Activated T-helper 2 cell treated with anti-CD3 and anti-CD28 coated beads, Interferon-gamma antibody, Interleukin-2, Interleukin-4, amounts not matched to agents 10 μg/mL and 5 μg/mL and 100 μg/mL, durations not matched to agents 14 hours and 24 hours and 36 hours (primary cell): ENCODE measurements at regions not wholly inside any gene's neighbourhood (a gene's known extent, or its start where the extent isn't known, plus 50 kb on each side); places are given as distances from the start of the nearest gene placed in this dataset.

Experiments
- DNase-seq: peaks from one replicate; pipeline ENCODE4 v3.0.0; 2021; ENCODE audit warnings: low spot score
- H3K27ac Mint-ChIP-seq: one replicate; pipeline ENCODE4 v1.8.0; 2021; ENCODE audit warnings: mixed read lengths
- H3K27me3 Mint-ChIP-seq: one replicate; pipeline ENCODE4 v1.8.0; 2021; ENCODE audit warnings: low read depth, mixed read lengths
- H3K36me3 Mint-ChIP-seq: one replicate; pipeline ENCODE4 v1.8.0; 2021; ENCODE audit warnings: low read depth, mixed read lengths
- H3K4me1 Mint-ChIP-seq: one replicate; pipeline ENCODE4 v1.8.0; 2021; ENCODE audit warnings: low read depth, mixed read lengths
- H3K4me3 Mint-ChIP-seq: one replicate; pipeline ENCODE4 v1.8.0; 2021; ENCODE audit warnings: low read depth, mild to moderate bottlenecking, moderate library complexity, mixed read lengths
- H3K9me3 Mint-ChIP-seq: one replicate; pipeline ENCODE4 v1.8.0; 2021; ENCODE audit warnings: mixed read lengths
- intact Hi-C: fragments of 100-400 bp; cut with micrococcal nuclease; formaldehyde crosslinking; loops from one replicate; pipeline ENCODE4 v1.15.1; 2023

DNA sequence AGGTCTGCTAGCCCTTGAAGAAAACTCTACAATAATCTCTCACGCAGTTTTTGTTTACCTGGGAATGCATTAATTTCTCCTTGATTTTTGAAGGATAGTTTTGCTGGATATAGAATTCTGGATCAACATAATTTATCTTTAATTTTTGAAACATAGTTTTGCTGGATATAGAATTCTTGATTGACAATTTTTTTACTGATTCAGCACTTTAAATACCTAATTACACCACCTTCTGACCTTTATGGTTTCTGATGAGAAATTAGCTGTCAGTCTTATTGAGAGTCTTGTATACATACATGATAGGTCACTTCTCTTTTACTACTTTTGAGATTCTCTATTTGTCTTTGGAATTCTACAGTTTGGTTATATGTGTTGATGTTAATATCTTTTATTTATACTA, 741.6 kb downstream of the FGF9 start:
- intact Hi-C loops, result no loop called here
- H3K4me3 Mint-ChIP-seq, result no peak overlapping the region
- no peaks in the 10 kb centered on the region for H3K4me1 Mint-ChIP-seq
- no peak for DNase-seq
- no peak overlapping the region for H3K27ac Mint-ChIP-seq
- no peaks in the 10 kb centered on the region for H3K27me3 Mint-ChIP-seq
- H3K36me3 Mint-ChIP-seq, result no peaks in the 10 kb centered on the region
- peaks cover 48% of the 10 kb centered on the region for H3K9me3 Mint-ChIP-seq

DNA sequence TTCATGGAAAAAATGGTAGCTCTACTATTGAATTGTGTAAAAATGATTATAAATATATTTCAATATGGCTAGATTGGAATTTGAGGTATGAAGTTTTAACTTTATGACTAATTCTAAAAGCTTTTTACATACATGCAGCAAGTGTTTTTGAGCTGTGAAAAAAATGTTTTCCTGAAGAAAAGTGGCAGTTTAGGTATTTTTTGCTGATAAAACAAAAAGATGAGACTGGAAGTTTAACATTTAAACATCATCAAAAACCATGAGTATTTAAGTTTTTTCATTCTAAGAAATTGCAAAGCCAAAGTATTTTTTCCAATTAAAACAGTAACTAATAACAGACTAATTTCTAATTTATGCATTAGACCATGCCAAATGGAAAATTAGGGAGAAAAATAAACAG, 751.1 kb downstream of the FGF9 start:
- Mint-ChIP-seq H3K27me3 (no peaks in the 10 kb centered on the region), H3K9me3 (peaks cover 19% of the 10 kb centered on the region), H3K36me3 (no peaks in the 10 kb centered on the region), H3K27ac (no peak overlapping the region), H3K4me1 (no peaks in the 10 kb centered on the region), H3K4me3 (no peak overlapping the region)
- DNase-seq, result no peak
- intact Hi-C loops, result no loop called here

DNA sequence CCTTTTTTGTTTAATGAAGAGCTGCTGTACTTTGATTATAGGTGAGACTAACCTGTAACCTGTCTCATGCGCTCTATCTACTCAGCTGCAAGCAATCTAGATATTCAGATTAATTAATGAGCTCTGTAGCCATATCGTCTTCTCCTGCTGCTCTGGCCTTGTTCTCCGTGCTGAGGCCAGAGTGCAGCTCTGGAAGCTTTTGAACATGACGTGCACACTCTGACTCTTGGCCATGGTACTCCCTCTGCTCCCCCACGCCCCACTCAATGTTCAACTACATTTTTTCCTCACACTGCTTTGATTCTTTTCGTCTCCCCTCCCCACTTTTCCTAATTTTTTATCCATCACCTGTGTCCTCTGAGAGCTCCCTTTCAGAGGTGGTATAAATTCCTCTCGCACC, 751.8 kb downstream of the FGF9 start:
- no peak overlapping the region for H3K27ac Mint-ChIP-seq
- intact Hi-C loops, result no loop called here
- H3K4me3 Mint-ChIP-seq, result no peak overlapping the region
- H3K9me3 Mint-ChIP-seq, result peaks cover 26% of the 10 kb centered on the region
- no peaks in the 10 kb centered on the region for H3K4me1 Mint-ChIP-seq
- H3K36me3 Mint-ChIP-seq, result no peaks in the 10 kb centered on the region
- no peak for DNase-seq
- no peaks in the 10 kb centered on the region for H3K27me3 Mint-ChIP-seq

- H3K9me3 Mint-ChIP-seq, result peaks cover 26% of the 10 kb centered on the region
- no peaks in the 10 kb centered on the region for H3K27me3 Mint-ChIP-seq
- DNase-seq, result no peak
- intact Hi-C loops, result no loop called here
- no peaks in the 10 kb centered on the region for H3K4me1 Mint-ChIP-seq
- H3K27ac Mint-ChIP-seq, result no peak overlapping the region
- no peak overlapping the region for H3K4me3 Mint-ChIP-seq
- H3K36me3 Mint-ChIP-seq, result no peaks in the 10 kb centered on the region
These were observed 752.4 kb downstream of the FGF9 start for GRCh38 chr13:22423261-22423660.

DNA sequence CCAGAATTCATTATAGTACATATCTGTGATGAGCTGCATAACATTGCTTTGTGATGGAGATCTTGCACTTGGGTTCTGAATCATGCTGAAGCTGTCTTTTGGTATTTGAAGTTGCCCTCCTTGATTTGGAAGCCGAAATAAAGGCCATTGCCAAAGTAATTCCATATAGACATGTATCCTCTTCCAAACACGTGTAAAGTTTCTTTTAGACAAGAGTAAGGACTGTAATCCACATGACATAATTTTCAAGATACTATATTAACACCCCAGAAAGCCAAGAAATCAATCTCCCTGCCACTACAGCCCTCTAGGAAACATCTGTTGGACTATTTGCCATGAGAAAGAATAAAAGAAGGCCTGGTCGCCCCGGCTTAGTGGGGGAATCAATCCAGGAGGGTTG, 754.2 kb downstream of the FGF9 start:
- no peaks in the 10 kb centered on the region for H3K4me1 Mint-ChIP-seq
- no peaks in the 10 kb centered on the region for H3K27me3 Mint-ChIP-seq
- no peak overlapping the region for H3K27ac Mint-ChIP-seq
- H3K36me3 Mint-ChIP-seq, result no peaks in the 10 kb centered on the region
- H3K4me3 Mint-ChIP-seq, result no peak overlapping the region
- intact Hi-C loops, result no loop called here
- peaks cover 21% of the 10 kb centered on the region for H3K9me3 Mint-ChIP-seq
- DNase-seq, result no peak

DNA sequence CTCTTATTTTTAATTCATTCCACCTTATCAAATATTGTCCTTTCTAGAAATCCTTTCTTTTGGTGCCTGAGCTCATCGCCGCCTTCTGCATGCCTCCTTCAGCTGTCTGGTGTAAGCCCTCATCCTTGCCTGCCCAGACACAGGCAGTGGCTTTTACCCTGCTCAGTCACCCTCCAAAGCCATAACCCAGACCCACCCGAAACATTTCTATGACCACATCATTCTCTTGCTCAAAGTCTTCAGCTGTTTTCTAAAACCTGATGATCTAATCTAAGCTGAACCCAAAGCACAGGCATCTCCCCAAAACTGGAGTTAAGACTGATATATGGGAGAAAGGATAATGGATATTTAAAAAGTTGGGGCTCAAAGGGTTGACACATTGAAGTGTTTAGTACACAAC, 753.7 kb upstream of the SGCG start:
- Mint-ChIP-seq H3K4me3 (no peak overlapping the region), H3K9me3 (peaks cover 20% of the 10 kb centered on the region), H3K36me3 (no peaks in the 10 kb centered on the region), H3K27me3 (no peaks in the 10 kb centered on the region), H3K27ac (no peak overlapping the region), H3K4me1 (no peaks in the 10 kb centered on the region)
- intact Hi-C loops, result no loop called here
- DNase-seq, result no peak

DNA sequence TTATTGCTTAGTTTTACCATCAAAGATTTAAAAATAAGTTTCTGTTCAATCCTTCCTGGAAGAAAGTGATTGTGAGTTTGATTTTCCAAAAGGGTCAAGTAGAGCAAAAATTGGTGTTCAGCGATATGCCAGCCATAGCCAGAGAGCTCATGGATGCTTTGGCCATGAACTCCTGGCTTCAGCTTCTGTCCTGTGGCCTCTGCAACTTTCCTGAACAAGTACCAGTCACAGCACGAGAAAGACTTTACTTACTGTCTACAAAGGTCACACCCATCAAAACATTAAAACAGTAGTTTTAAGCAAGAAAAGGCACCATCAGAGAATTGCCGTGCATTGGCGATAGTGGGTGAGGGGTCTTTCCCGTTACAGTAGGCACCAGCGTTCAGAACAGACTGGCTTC, 753.0 kb upstream of the SGCG start:
- no peaks in the 10 kb centered on the region for H3K4me1 Mint-ChIP-seq
- H3K27ac Mint-ChIP-seq, result no peak overlapping the region
- no peak for DNase-seq
- intact Hi-C loops, result no loop called here
- no peak overlapping the region for H3K4me3 Mint-ChIP-seq
- H3K36me3 Mint-ChIP-seq, result no peaks in the 10 kb centered on the region
- no peaks in the 10 kb centered on the region for H3K27me3 Mint-ChIP-seq
- peaks cover 20% of the 10 kb centered on the region for H3K9me3 Mint-ChIP-seq

DNA sequence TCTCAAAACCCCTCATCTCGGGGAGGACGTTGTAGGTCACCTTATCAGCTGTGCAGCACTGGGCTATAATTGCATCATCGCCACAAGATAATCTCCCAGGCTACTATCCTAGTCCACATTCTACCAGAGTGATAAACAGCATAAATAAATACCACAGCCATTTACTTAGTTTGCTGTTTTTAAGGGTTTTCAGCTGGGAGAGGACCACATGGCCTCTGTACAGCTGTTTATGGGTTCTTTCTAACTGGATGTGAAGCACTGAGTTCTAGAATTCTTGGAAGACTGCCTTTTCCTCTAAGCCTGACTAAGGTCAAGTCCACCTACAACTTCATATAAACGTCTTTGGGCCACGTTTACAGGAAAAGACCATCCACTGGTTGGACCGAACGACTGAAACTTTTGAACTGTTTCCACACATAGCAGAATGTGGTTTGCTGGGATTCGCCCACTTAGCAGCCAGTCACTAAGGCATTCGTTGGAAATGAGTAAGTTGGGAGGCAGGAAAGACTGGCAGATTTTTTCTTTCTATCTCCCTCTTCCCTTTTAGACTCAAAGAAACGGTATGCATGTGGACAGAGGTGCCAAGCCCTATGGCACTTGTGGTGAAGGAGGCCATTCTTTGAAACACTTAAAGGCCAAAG, 752.5 kb upstream of the SGCG start:
- Mint-ChIP-seq H3K36me3 (no peaks in the 10 kb centered on the region), H3K4me3 (no peak overlapping the region)
- intact Hi-C loops, result no loop called here

GRCh38 chr13:22432690-22433089, 748.1 kb upstream of the SGCG start:
- intact Hi-C loops, result no loop called here
- H3K27ac Mint-ChIP-seq, result no peak overlapping the region
- H3K27me3 Mint-ChIP-seq, result no peaks in the 10 kb centered on the region
- no peak for DNase-seq
- H3K4me3 Mint-ChIP-seq, result no peak overlapping the region
- H3K9me3 Mint-ChIP-seq, result peaks cover 8% of the 10 kb centered on the region
- no peaks in the 10 kb centered on the region for H3K36me3 Mint-ChIP-seq
- H3K4me1 Mint-ChIP-seq, result no peaks in the 10 kb centered on the region

More for the DNA sequence above, 752.5 kb upstream of the SGCG start:
- Mint-ChIP-seq H3K4me1 (no peaks in the 10 kb centered on the region), H3K27ac (no peak overlapping the region), H3K27me3 (no peaks in the 10 kb centered on the region), H3K9me3 (peaks cover 21% of the 10 kb centered on the region)
- DNase-seq, result no peak

- no peak for DNase-seq
- intact Hi-C loops, result no loop called here
- no peaks in the 10 kb centered on the region for H3K36me3 Mint-ChIP-seq
- H3K27ac Mint-ChIP-seq, result no peak overlapping the region
- no peak overlapping the region for H3K4me3 Mint-ChIP-seq
- peaks cover 15% of the 10 kb centered on the region for H3K9me3 Mint-ChIP-seq
- no peaks in the 10 kb centered on the region for H3K27me3 Mint-ChIP-seq
- H3K4me1 Mint-ChIP-seq, result no peaks in the 10 kb centered on the region
These were observed 733.5 kb upstream of the SGCG start for GRCh38 chr13:22447132-22447886.

DNA sequence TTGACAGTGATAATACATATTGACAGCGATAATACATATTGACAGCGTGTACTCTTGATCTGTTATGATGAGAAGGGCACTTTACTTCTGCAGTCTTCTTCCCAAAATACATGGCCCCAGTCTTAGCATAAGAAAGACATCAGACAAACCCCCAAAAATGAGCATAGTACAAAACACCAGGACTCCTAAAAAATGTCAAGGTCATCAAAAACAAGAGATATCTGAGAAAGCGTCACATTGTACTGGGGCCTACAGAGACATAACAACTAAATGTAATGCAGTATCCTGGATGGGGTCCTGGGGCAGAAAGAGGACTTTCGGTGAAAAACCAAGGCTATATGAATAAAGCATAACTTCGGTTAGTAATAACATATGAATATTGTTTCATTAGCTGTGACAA, 731.5 kb upstream of the SGCG start:
- Mint-ChIP-seq H3K36me3 (no peaks in the 10 kb centered on the region), H3K4me3 (no peak overlapping the region), H3K4me1 (no peaks in the 10 kb centered on the region), H3K27me3 (no peaks in the 10 kb centered on the region), H3K27ac (no peak overlapping the region), H3K9me3 (peaks cover 10% of the 10 kb centered on the region)
- intact Hi-C loops, result no loop called here
- no peak for DNase-seq

GRCh38 chr13:22451327-22451741, 729.4 kb upstream of the SGCG start:
- no peak for DNase-seq
- Mint-ChIP-seq H3K4me3 (no peak overlapping the region), H3K27ac (no peak overlapping the region), H3K9me3 (peaks cover 10% of the 10 kb centered on the region), H3K27me3 (no peaks in the 10 kb centered on the region), H3K36me3 (no peaks in the 10 kb centered on the region), H3K4me1 (no peaks in the 10 kb centered on the region)
- intact Hi-C loops, result no loop called here

DNA sequence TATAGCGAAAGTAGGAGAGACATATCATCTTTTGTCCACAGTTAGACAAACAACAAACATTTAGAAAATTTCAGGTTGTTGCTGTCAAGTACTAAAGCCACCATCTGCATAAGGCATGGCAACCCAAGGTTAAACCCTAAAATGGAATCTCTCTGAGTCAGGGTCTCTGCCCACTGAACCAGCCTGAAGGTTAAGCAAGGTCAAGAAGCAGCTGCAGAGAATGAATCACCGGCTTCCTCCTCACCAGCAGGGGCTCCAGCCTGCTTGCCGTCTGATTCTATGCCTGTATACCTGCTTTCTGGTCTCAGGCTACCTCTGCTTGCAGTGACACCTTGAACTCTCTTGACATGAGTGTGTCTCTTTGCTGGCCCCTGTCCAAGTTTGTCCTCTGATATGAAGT, 726.2 kb upstream of the SGCG start:
- Mint-ChIP-seq H3K27ac (no peak overlapping the region), H3K36me3 (no peaks in the 10 kb centered on the region), H3K27me3 (no peaks in the 10 kb centered on the region), H3K4me3 (no peak overlapping the region), H3K9me3 (no peaks in the 10 kb centered on the region), H3K4me1 (no peaks in the 10 kb centered on the region)
- no peak for DNase-seq
- intact Hi-C loops, result no loop called here
